ENCODE measurements at regions not wholly inside any gene's neighbourhood (a gene's known extent, or its start where the extent isn't known, plus 50 kb on each side); places are given as distances from the start of the nearest gene placed in this dataset.
"Not testable (repeated sequence)": the region's sequence is repeated elsewhere in the genome, so short reads cannot be mapped to it uniquely, and the experiment has no call there.

DNA sequence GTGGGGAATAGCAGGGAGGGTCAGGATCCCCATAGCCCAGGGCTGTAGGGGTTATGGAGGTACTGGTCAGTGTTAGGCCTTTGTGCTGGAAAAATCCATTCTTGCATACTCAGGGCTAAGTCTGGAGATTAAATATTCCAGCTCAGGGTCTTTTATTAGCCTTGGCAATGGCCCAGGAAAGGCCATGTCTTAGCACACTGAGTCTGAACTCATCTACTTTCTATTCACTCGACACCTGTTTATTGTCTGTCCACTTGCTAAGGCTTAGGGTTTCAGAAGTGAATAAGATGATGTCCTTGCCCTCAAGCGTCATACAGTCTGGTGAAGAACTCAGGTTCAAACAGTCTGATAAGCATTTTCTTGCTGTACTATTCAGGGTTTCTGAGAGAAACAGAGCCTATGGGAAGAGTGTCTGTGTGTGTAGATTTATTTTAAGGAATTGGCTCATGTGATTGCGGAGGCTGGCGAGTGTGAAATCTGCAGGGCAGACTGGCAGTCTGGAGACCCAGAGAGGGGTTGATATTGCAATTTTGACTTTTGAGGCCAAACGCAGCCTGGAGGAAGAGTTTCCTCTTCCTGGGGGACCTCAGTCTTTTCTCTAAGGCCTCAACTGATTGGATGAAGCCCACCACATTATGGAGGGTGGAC, 135.8 kb downstream of the RAMP3 start:
- H3K4me3 Mint-ChIP-seq = no peak overlapping the region
- H3K27me3 Mint-ChIP-seq (ENCODE audit: low read depth) = peaks cover 10% of the 10 kb centered on the region
- H3K27ac Mint-ChIP-seq = no peak overlapping the region
- TF ChIP-seq, protein P1, sequence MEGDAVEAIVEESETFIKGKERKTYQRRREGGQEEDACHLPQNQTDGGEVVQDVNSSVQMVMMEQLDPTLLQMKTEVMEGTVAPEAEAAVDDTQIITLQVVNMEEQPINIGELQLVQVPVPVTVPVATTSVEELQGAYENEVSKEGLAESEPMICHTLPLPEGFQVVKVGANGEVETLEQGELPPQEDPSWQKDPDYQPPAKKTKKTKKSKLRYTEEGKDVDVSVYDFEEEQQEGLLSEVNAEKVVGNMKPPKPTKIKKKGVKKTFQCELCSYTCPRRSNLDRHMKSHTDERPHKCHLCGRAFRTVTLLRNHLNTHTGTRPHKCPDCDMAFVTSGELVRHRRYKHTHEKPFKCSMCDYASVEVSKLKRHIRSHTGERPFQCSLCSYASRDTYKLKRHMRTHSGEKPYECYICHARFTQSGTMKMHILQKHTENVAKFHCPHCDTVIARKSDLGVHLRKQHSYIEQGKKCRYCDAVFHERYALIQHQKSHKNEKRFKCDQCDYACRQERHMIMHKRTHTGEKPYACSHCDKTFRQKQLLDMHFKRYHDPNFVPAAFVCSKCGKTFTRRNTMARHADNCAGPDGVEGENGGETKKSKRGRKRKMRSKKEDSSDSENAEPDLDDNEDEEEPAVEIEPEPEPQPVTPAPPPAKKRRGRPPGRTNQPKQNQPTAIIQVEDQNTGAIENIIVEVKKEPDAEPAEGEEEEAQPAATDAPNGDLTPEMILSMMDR (IDR thresholded peaks at IDR 0.05; ENCODE audit: unreplicated experiment in 3 of 3) = no peak
- no peaks in the 10 kb centered on the region for H3K36me3 Mint-ChIP-seq (ENCODE audit: low read depth)
- H3K4me1 Mint-ChIP-seq = peaks cover 11% of the 10 kb centered on the region
- peaks cover 10% of the 10 kb centered on the region for H3K9me3 Mint-ChIP-seq

DNA sequence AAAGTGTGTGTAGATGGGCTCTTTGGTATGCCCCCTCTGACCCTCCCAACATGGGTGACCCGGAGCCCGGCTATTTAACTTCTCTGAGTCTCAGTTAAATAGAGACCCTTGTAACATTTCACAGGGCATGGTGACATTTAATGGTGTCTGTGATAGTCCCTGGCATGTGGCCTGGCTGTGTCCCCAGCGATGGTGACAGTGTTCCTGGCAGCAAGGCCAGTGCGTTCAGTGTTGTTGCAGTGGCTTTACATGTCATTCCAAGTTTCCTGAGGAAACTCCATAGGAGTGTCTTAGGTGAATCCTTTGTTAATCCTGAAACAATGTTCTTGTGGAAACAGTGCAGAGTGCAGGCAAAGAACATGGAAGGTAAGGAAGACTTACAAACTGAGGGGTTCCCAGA, 137.0 kb downstream of the RAMP3 start:
- Mint-ChIP-seq H3K36me3 (ENCODE audit: low read depth) (no peaks in the 10 kb centered on the region), H3K27ac (no peak overlapping the region), H3K9me3 (peaks cover 3% of the 10 kb centered on the region), H3K4me3 (no peak overlapping the region), H3K4me1 (peaks cover 11% of the 10 kb centered on the region), H3K27me3 (ENCODE audit: low read depth) (peaks cover 10% of the 10 kb centered on the region)
- TF ChIP-seq, protein P1 (IDR thresholded peaks at IDR 0.05; ENCODE audit: unreplicated experiment in 3 of 3) = no peak

DNA sequence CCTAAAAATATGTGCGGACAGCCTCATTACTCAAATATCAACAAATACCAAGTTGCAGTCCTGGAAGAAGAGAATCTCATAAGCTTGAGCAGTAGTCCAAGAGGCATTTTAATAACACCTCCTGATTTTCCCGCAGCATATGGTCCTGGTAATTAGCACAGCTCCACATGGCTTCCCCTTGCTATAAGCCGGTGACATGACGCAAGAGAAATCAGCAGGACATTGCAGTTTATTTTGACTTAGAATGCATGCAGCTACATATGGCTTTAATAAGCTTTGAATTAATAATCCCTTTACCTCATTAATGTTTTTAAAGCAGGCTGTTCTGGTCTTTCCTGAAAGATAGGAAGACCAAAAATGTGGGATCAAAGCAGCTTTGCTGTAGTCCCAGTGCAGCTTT, 137.6 kb downstream of the RAMP3 start:
- Mint-ChIP-seq H3K27ac (no peak overlapping the region), H3K9me3 (peaks cover 3% of the 10 kb centered on the region), H3K36me3 (ENCODE audit: low read depth) (no peaks in the 10 kb centered on the region), H3K27me3 (ENCODE audit: low read depth) (peaks cover 10% of the 10 kb centered on the region), H3K4me3 (no peak overlapping the region), H3K4me1 (peaks cover 11% of the 10 kb centered on the region)
- TF ChIP-seq, protein P1 (IDR thresholded peaks at IDR 0.05; ENCODE audit: unreplicated experiment in 3 of 3) = no peak

DNA sequence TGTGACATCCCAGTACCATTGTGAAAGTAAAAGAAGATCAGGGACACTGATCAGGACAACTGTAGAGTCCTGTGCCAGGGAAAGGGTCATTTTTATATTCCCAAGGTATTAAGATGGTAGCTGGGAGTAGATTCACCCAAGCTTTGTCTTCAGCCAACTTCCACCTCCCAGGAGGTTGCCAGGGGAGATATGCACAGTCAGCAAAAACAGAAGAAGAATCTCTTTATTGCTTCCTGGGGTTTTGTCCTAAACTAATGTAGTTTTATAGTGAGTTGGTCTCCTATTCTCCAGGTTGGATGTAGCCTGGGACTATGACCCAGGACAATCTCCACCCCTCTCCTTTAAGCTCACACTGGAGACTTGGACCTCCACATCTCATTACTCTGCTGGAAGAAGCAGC, 139.2 kb downstream of the RAMP3 start:
- Mint-ChIP-seq H3K9me3 (peaks cover 5% of the 10 kb centered on the region), H3K27me3 (ENCODE audit: low read depth) (peaks cover 10% of the 10 kb centered on the region), H3K4me1 (peaks cover 11% of the 10 kb centered on the region), H3K4me3 (no peak overlapping the region), H3K36me3 (ENCODE audit: low read depth) (no peaks in the 10 kb centered on the region), H3K27ac (no peak overlapping the region)
- TF ChIP-seq, protein P1 (IDR thresholded peaks at IDR 0.05; ENCODE audit: unreplicated experiment in 3 of 3) = no peak

DNA sequence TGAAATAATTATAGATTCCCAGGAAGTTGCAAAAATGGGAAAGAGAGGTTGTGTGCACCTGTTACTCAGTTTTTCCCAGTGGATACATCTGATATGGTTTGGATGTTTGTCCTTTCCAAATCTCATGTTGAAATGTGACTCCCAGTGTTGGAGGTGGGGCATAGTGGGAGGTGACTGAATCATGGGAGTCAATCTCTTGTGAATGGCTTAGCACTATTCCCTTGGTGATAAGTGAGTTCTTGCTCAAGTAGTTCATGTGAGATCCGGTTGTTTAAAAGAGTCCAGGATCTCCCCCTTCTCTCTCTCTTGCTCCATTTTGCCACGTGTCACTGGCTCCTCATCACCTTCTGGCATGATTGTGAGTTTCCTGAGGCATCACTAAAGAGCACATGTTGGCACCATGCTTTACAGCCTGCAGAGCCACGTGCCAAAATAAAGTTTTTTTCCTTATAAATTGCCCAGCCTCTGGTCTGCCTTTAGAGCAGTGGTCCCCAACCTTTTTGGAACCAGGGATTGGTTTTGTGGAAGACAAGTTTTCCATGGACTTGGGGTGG, 149.2 kb downstream of the RAMP3 start:
- Mint-ChIP-seq H3K27me3 (ENCODE audit: low read depth) (peaks cover 6% of the 10 kb centered on the region), H3K4me1 (no peaks in the 10 kb centered on the region), H3K9me3 (peaks cover 15% of the 10 kb centered on the region), H3K36me3 (ENCODE audit: low read depth) (no peaks in the 10 kb centered on the region), H3K4me3 (no peak overlapping the region), H3K27ac (no peak overlapping the region)
- TF ChIP-seq, protein P1 (IDR thresholded peaks at IDR 0.05; ENCODE audit: unreplicated experiment in 3 of 3) = no peak

DNA sequence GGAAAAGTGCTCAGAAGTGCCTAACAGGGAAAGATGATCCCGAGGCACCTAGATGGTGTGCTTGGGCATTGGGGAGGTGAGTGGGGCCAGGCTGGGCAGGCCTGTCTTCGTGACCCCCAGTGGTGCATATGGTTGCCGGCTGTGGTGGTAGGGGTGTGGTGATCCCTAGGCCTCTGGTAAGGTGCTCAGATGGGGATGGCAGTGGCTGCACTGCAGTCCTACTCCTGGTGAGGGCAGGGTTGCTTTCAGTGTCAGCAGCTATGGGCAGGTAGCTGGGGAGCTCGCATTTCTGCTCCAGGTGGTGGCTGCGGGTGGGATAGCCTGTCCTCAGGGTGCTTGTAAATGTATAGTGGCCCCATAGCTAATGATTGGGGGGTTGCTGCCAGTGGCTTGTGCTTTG, 154.0 kb downstream of the RAMP3 start:
- TF ChIP-seq, protein P1 (IDR thresholded peaks at IDR 0.05; ENCODE audit: unreplicated experiment in 3 of 3) = no peak
- Mint-ChIP-seq H3K27me3 (ENCODE audit: low read depth) (peaks cover 3% of the 10 kb centered on the region), H3K4me1 (no peaks in the 10 kb centered on the region), H3K36me3 (ENCODE audit: low read depth) (no peaks in the 10 kb centered on the region), H3K27ac (no peak overlapping the region), H3K4me3 (no peak overlapping the region), H3K9me3 (peaks cover 37% of the 10 kb centered on the region)

DNA sequence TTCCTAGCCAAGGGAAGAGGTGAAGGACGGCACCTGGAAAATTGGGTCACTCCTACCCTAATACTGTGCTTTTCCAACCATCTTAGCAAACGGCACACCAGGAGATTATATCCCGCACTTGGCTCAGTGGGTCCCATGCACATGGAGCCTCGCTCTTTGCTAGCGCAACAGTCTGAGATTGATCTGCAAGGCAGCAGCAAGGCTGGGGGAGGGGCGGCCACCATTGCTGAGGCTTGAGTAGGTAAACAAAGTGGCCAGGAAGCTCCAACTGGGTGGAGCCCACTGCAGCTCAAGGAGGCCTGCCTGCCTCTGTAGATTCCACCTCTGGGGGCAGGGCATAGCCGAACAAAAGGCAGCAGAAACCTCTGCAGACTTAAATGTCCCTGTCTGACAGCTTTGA, 157.9 kb downstream of the RAMP3 start:
- H3K36me3 Mint-ChIP-seq (ENCODE audit: low read depth); H3K4me3 Mint-ChIP-seq; H3K27me3 Mint-ChIP-seq (ENCODE audit: low read depth); H3K27ac Mint-ChIP-seq; H3K4me1 Mint-ChIP-seq: not testable (repeated sequence)
- H3K9me3 Mint-ChIP-seq = peaks cover 42% of the 10 kb centered on the region

Measured in nephron (organoid).